Ovary (tissue), 3 donors: ENCODE measurements at regions not wholly inside any gene's neighbourhood (a gene's known extent, or its start where the extent isn't known, plus 50 kb on each side); places are given as distances from the start of the nearest gene placed in this dataset.

Source experiments
- EP300 ChIP-seq: sonication (generic); formaldehyde crosslinking; IDR thresholded peaks from one replicate; pipeline ENCODE4 v1.6.1; 2017; ENCODE audit warnings: antibody characterized with exemption
- POLR2A ChIP-seq: fragments of 450-650 bp; IDR thresholded peaks from one replicate; pipeline ENCODE4 v1.6.1; 2017; ENCODE audit warnings: antibody characterized with exemption, mild to moderate bottlenecking, moderate library complexity
- TF ChIP-seq, protein P1 (sequence below), 3 donors: fragments of 450-650 bp in 2 of 3; fragments of 200-600 bp in 1 of 3; IDR thresholded peaks; one replicate each; pipeline versions ENCODE4 v1.5.1 to v1.8.0; 2016 to 2022; ENCODE audit warnings: antibody characterized with exemption in 3 of 3, mild to moderate bottlenecking in 1 of 3
- donor health status: DM: no; HTN: no; CAD: no.

DNA sequence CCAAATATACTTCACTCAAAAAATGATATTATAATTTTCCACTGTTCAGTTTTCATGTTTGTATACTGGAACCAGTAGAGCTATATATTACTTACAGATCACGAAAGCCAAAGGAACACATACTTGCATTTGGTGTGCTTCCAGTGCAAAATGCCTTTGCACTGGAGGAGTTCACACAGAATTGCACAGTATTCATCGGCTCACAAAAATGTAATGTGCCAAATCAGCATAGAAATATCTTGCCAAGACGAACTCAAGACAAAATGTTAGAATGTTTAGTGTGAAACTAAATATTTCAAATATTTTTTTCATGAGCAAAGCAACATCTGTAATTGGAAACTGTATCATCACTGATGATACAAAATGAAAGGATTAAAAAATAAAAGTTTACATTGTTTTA, 646.2 kb upstream of the SEMA3D start:
- TF ChIP-seq, protein P1, sequence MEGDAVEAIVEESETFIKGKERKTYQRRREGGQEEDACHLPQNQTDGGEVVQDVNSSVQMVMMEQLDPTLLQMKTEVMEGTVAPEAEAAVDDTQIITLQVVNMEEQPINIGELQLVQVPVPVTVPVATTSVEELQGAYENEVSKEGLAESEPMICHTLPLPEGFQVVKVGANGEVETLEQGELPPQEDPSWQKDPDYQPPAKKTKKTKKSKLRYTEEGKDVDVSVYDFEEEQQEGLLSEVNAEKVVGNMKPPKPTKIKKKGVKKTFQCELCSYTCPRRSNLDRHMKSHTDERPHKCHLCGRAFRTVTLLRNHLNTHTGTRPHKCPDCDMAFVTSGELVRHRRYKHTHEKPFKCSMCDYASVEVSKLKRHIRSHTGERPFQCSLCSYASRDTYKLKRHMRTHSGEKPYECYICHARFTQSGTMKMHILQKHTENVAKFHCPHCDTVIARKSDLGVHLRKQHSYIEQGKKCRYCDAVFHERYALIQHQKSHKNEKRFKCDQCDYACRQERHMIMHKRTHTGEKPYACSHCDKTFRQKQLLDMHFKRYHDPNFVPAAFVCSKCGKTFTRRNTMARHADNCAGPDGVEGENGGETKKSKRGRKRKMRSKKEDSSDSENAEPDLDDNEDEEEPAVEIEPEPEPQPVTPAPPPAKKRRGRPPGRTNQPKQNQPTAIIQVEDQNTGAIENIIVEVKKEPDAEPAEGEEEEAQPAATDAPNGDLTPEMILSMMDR (IDR thresholded peaks at IDR 0.05), result no peak
- TF ChIP-seq POLR2A, result no peak
- no peak for TF ChIP-seq EP300
